GM23338 (cell line): ENCODE measurements at regions not wholly inside any gene's neighbourhood (a gene's known extent, or its start where the extent isn't known, plus 50 kb on each side); places are given as distances from the start of the nearest gene placed in this dataset.

ENCODE experiments used
- ATAC-seq: fragments of 200-7000 bp; cut with Tn5 transposase; 3 replicates; pipeline ENCODE4 v1.9.1; 2020
- DNase-seq: peaks from one replicate; pipeline ENCODE4 v3.0.0-alpha.2; 2015; ENCODE audit warnings: low spot score
- H2AFZ ChIP-seq: fragments of 200-600 bp; sonication (generic); 2 replicates; pipeline ENCODE4 v1.8.0; 2016; ENCODE audit warnings: antibody characterized with exemption, mild to moderate bottlenecking, moderate library complexity
- H3F3A ChIP-seq: fragments of 200-600 bp; sonication (generic); replicated peaks from 2 replicates; pipeline ENCODE4 v1.8.0; 2017; ENCODE audit warnings: antibody characterized with exemption, mixed run types, low read depth
- H3K27ac ChIP-seq: fragments of 200-600 bp; sonication (generic); 2 replicates; pipeline ENCODE4 v1.6.1; 2016; ENCODE audit warnings: low read depth
- H3K27me3 ChIP-seq: fragments of 200-600 bp; sonication (generic); 2 replicates; pipeline ENCODE4 v1.8.0; 2016; ENCODE audit warnings: mild to moderate bottlenecking, mixed run types, moderate library complexity; ENCODE audit not compliant: insufficient read depth
- H3K36me3 ChIP-seq: fragments of 200-600 bp; sonication (generic); 2 replicates; pipeline ENCODE4 v1.8.0; 2016; ENCODE audit warnings: mild to moderate bottlenecking; ENCODE audit not compliant: insufficient read depth
- H3K4me1 ChIP-seq: fragments of 200-600 bp; sonication (generic); 2 replicates; pipeline ENCODE4 v1.8.0; 2016; ENCODE audit warnings: mild to moderate bottlenecking, moderate library complexity; ENCODE audit not compliant: insufficient read depth
- H3K4me2 ChIP-seq: fragments of 200-600 bp; sonication (generic); 2 replicates; pipeline ENCODE4 v1.7.1; 2017; ENCODE audit warnings: mixed run types
- H3K4me3 ChIP-seq: fragments of 200-600 bp; sonication (generic); 2 replicates; pipeline ENCODE4 v1.6.1; 2016; ENCODE audit warnings: mixed run types
- H3K79me2 ChIP-seq: fragments of 200-600 bp; sonication (generic); replicated peaks from 2 replicates; pipeline ENCODE4 v1.8.0; 2017; ENCODE audit warnings: mild to moderate bottlenecking; ENCODE audit not compliant: insufficient read depth
- H3K9me2 ChIP-seq: fragments of 200-600 bp; sonication (generic); 2 replicates; pipeline ENCODE4 v1.8.0; 2017; ENCODE audit not compliant: insufficient read depth
- H4K20me1 ChIP-seq: fragments of 200-600 bp; sonication (generic); replicated peaks from 2 replicates; pipeline ENCODE4 v1.8.0; 2017; ENCODE audit warnings: mild to moderate bottlenecking; ENCODE audit not compliant: insufficient read depth
- H3K27ac Mint-ChIP-seq: 2 replicates; pipeline ENCODE4 v1.8.0; 2020; ENCODE audit warnings: inconsistent platforms, mild to moderate bottlenecking, moderate library complexity, mixed read lengths
- H3K27me3 Mint-ChIP-seq: 3 replicates; pipeline ENCODE4 v1.8.0; 2022; ENCODE audit warnings: low read depth, mild to moderate bottlenecking, moderate library complexity, mixed read lengths, inconsistent platforms; ENCODE audit not compliant: insufficient read depth, poor library complexity
- H3K36me3 Mint-ChIP-seq: 3 replicates; pipeline ENCODE4 v1.8.0; 2021; ENCODE audit warnings: low read depth, mild to moderate bottlenecking, inconsistent platforms, moderate library complexity, mixed read lengths
- H3K4me1 Mint-ChIP-seq: 3 replicates; pipeline ENCODE4 v1.8.0; 2020; ENCODE audit warnings: mild to moderate bottlenecking, inconsistent platforms, mixed read lengths
- H3K4me3 Mint-ChIP-seq: 3 replicates; pipeline ENCODE4 v1.8.0; 2021; ENCODE audit warnings: moderate library complexity, mild to moderate bottlenecking, inconsistent platforms, mixed read lengths
- H3K9me3 Mint-ChIP-seq: 3 replicates; pipeline ENCODE4 v1.8.0; 2020; ENCODE audit warnings: moderate library complexity, mild to moderate bottlenecking, inconsistent platforms, mixed read lengths
- EZH2 ChIP-seq: fragments of 200-600 bp; sonication (generic); IDR thresholded peaks from one replicate; pipeline ENCODE4 v1.8.0; 2017; ENCODE audit warnings: antibody characterized with exemption, mild to moderate bottlenecking, low read depth; ENCODE audit not compliant: unreplicated experiment
- EZH2phosphoT487 ChIP-seq: fragments of 200-600 bp; sonication (generic); IDR thresholded peaks from one replicate; pipeline ENCODE4 v1.8.1; 2018; ENCODE audit warnings: antibody characterized with exemption; ENCODE audit not compliant: unreplicated experiment
- JUNB ChIP-seq: IDR thresholded peaks from one replicate; pipeline ENCODE4 v1.6.1; 2016; ENCODE audit warnings: antibody characterized with exemption; ENCODE audit not compliant: unreplicated experiment
- ZNF114 ChIP-seq: fragments of 250-450 bp; sonication (Bioruptor Pico); IDR thresholded peaks from 2 replicates; pipeline ENCODE4 v1.5.0; 2020; ENCODE audit warnings: mild to moderate bottlenecking, moderate library complexity
- ZNF331 ChIP-seq: fragments of 250-450 bp; sonication (Bioruptor Pico); IDR thresholded peaks from 2 replicates; pipeline ENCODE4 v1.5.0; 2020; ENCODE audit warnings: low read depth, mild to moderate bottlenecking, moderate library complexity
- TF ChIP-seq, protein P1 (sequence below): fragments of 250-450 bp; sonication (Bioruptor Pico); IDR thresholded peaks from 2 replicates; pipeline ENCODE4 v1.5.0; 2020; ENCODE audit warnings: mild to moderate bottlenecking, moderate library complexity

DNA sequence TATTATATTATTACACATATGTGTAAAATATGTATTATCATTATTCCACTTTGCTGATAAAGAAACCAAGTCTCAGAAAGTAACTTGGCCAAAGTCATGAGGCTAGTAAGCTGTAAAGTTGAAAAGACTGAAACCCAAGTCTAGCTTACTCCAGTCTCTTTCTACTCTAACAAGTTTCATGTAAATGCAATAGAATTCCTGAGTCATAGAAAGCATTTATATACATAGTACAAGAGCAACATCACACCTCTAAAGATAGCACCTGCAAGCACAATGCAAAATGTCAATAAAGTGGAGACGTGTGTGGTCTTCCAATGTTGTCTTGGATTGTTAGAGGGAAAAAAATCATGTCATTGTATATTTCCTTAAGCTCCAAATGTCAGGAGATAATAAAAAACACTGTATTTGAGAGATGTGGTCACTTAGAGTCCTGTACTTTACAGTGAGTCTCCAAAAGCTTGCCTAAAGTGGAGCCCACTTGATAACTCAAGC, 430.3 kb upstream of the NRP1 start:
- H3K36me3 ChIP-seq: no peaks in the 10 kb centered on the region; the same call in 1 of the 2 replicates
- H3K79me2 ChIP-seq: no peaks in the 10 kb centered on the region
- H4K20me1 ChIP-seq: no peaks in the 10 kb centered on the region
- Mint-ChIP-seq H3K4me3 (no peak overlapping the region), H3K9me3 (peaks cover 6% of the 10 kb centered on the region; the same call in 2 of the 3 replicates), H3K27ac (no peak overlapping the region), H3K36me3 (peaks cover 3% of the 10 kb centered on the region; the same call in 1 of the 3 replicates), H3K4me1 (no peaks in the 10 kb centered on the region; the same call in 2 of the 3 replicates), H3K27me3 (no peaks in the 10 kb centered on the region)
- H3K9me2 ChIP-seq: peaks cover 35% of the 10 kb centered on the region
- DNase-seq (no peak), ATAC-seq (no peak)
- H3K4me3 ChIP-seq: no peak overlapping the region
- no peak overlapping the region for H3K27ac ChIP-seq
- no peaks in the 10 kb centered on the region for H3K27me3 ChIP-seq
- no peak for TF ChIP-seq ZNF114 (CRISPR knock-in tag)
- no peak for TF ChIP-seq EZH2phosphoT487
- TF ChIP-seq, protein P1, sequence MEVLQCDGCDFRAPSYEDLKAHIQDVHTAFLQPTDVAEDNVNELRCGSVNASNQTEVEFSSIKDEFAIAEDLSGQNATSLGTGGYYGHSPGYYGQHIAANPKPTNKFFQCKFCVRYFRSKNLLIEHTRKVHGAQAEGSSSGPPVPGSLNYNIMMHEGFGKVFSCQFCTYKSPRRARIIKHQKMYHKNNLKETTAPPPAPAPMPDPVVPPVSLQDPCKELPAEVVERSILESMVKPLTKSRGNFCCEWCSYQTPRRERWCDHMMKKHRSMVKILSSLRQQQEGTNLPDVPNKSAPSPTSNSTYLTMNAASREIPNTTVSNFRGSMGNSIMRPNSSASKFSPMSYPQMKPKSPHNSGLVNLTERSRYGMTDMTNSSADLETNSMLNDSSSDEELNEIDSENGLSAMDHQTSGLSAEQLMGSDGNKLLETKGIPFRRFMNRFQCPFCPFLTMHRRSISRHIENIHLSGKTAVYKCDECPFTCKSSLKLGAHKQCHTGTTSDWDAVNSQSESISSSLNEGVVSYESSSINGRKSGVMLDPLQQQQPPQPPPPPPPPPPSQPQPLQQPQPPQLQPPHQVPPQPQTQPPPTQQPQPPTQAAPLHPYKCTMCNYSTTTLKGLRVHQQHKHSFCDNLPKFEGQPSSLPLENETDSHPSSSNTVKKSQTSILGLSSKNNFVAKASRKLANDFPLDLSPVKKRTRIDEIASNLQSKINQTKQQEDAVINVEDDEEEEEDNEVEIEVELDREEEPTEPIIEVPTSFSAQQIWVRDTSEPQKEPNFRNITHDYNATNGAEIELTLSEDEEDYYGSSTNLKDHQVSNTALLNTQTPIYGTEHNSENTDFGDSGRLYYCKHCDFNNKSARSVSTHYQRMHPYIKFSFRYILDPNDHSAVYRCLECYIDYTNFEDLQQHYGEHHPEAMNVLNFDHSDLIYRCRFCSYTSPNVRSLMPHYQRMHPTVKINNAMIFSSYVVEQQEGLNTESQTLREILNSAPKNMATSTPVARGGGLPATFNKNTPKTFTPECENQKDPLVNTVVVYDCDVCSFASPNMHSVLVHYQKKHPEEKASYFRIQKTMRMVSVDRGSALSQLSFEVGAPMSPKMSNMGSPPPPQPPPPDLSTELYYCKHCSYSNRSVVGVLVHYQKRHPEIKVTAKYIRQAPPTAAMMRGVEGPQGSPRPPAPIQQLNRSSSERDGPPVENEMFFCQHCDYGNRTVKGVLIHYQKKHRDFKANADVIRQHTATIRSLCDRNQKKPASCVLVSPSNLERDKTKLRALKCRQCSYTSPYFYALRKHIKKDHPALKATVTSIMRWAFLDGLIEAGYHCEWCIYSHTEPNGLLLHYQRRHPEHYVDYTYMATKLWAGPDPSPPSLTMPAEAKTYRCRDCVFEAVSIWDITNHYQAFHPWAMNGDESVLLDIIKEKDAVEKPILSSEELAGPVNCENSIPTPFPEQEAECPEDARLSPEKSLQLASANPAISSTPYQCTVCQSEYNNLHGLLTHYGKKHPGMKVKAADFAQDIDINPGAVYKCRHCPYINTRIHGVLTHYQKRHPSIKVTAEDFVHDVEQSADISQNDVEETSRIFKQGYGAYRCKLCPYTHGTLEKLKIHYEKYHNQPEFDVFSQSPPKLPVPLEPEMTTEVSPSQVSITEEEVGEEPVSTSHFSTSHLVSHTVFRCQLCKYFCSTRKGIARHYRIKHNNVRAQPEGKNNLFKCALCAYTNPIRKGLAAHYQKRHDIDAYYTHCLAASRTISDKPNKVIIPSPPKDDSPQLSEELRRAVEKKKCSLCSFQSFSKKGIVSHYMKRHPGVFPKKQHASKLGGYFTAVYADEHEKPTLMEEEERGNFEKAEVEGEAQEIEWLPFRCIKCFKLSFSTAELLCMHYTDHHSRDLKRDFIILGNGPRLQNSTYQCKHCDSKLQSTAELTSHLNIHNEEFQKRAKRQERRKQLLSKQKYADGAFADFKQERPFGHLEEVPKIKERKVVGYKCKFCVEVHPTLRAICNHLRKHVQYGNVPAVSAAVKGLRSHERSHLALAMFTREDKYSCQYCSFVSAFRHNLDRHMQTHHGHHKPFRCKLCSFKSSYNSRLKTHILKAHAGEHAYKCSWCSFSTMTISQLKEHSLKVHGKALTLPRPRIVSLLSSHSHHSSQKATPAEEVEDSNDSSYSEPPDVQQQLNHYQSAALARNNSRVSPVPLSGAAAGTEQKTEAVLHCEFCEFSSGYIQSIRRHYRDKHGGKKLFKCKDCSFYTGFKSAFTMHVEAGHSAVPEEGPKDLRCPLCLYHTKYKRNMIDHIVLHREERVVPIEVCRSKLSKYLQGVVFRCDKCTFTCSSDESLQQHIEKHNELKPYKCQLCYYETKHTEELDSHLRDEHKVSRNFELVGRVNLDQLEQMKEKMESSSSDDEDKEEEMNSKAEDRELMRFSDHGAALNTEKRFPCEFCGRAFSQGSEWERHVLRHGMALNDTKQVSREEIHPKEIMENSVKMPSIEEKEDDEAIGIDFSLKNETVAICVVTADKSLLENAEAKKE (CRISPR knock-in tag): no peak
- TF ChIP-seq ZNF331 (CRISPR knock-in tag): no peak
- TF ChIP-seq EZH2: no peak
- TF ChIP-seq JUNB: no peak
- no peak overlapping the region for H3K4me2 ChIP-seq
- H2AFZ ChIP-seq: no peak overlapping the region
- 0 out of 2 replicates have a peak, but pooled peaks cover 3% of the 10 kb centered on the region for H3K4me1 ChIP-seq
- no peaks in the 10 kb centered on the region for H3F3A ChIP-seq
